Panc1 (cell line): ENCODE measurements at regions not wholly inside any gene's neighbourhood (a gene's known extent, or its start where the extent isn't known, plus 50 kb on each side); places are given as distances from the start of the nearest gene placed in this dataset.

ENCODE experiments used
- POLR2AphosphoS5 ChIP-seq: IDR thresholded peaks from 2 replicates; pipeline ENCODE4 v1.6.1; 2012; ENCODE audit warnings: mild to moderate bottlenecking, low read depth, low read length, moderate library complexity
- SIN3A ChIP-seq: IDR thresholded peaks from 2 replicates; pipeline ENCODE4 v1.6.1; 2012; ENCODE audit warnings: low read depth, mild to moderate bottlenecking, low read length, moderate library complexity, borderline replicate concordance; ENCODE audit not compliant: insufficient read depth
- TCF7L2 ChIP-seq: IDR thresholded peaks from 2 replicates; pipeline ENCODE4 v1.6.1; 2011; ENCODE audit warnings: mild to moderate bottlenecking, low read depth, low read length, inconsistent platforms
- TF ChIP-seq, protein P1 (sequence below): fragments of 450-650 bp; IDR thresholded peaks from 2 replicates; pipeline ENCODE4 v1.5.1; 2017; ENCODE audit warnings: mild to moderate bottlenecking
- TF ChIP-seq, protein P2 (sequence below), 2 experiments: IDR thresholded peaks; 2 replicates each; pipeline ENCODE4 v1.6.1; 2011 to 2012; ENCODE audit warnings: low read depth in 2 of 2, control low read depth in 1 of 2, low read length in 1 of 2, mild to moderate bottlenecking in 1 of 2, moderate library complexity in 1 of 2; ENCODE audit not compliant: insufficient read depth in 1 of 2

DNA sequence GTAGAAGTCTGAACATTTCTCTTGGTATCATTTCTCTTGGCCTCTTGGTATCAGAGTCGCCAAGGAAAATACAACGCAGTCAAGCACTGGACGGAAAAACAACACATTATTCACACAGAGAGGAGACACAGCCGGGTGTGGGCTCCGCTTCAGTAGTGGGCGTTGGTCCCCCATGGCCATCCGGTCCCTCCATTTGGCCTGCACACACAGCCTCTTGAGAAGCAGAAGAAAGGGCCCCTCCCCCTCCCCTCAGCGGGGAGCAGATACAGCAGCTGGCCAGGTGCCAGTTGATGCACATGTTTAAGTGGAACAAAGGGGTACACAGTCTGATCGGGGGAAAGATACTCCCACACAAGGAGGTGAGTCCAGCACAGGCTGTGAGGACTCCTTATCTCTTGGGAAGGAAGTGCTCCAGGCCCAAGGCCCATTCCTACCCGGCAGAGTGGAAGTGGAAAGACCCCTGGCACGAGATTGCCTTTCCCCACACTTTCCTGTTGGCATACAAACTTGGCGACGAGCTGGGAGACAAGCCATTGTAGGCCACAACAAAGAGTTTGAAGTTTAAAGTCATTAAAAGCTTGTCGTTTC is 311.3 kb downstream of the FAM72C start:
- TF ChIP-seq, protein P1, sequence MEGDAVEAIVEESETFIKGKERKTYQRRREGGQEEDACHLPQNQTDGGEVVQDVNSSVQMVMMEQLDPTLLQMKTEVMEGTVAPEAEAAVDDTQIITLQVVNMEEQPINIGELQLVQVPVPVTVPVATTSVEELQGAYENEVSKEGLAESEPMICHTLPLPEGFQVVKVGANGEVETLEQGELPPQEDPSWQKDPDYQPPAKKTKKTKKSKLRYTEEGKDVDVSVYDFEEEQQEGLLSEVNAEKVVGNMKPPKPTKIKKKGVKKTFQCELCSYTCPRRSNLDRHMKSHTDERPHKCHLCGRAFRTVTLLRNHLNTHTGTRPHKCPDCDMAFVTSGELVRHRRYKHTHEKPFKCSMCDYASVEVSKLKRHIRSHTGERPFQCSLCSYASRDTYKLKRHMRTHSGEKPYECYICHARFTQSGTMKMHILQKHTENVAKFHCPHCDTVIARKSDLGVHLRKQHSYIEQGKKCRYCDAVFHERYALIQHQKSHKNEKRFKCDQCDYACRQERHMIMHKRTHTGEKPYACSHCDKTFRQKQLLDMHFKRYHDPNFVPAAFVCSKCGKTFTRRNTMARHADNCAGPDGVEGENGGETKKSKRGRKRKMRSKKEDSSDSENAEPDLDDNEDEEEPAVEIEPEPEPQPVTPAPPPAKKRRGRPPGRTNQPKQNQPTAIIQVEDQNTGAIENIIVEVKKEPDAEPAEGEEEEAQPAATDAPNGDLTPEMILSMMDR = no peak
- TF ChIP-seq SIN3A (no peak), POLR2AphosphoS5 (no peak), TCF7L2 (no peak)
- TF ChIP-seq, protein P2, sequence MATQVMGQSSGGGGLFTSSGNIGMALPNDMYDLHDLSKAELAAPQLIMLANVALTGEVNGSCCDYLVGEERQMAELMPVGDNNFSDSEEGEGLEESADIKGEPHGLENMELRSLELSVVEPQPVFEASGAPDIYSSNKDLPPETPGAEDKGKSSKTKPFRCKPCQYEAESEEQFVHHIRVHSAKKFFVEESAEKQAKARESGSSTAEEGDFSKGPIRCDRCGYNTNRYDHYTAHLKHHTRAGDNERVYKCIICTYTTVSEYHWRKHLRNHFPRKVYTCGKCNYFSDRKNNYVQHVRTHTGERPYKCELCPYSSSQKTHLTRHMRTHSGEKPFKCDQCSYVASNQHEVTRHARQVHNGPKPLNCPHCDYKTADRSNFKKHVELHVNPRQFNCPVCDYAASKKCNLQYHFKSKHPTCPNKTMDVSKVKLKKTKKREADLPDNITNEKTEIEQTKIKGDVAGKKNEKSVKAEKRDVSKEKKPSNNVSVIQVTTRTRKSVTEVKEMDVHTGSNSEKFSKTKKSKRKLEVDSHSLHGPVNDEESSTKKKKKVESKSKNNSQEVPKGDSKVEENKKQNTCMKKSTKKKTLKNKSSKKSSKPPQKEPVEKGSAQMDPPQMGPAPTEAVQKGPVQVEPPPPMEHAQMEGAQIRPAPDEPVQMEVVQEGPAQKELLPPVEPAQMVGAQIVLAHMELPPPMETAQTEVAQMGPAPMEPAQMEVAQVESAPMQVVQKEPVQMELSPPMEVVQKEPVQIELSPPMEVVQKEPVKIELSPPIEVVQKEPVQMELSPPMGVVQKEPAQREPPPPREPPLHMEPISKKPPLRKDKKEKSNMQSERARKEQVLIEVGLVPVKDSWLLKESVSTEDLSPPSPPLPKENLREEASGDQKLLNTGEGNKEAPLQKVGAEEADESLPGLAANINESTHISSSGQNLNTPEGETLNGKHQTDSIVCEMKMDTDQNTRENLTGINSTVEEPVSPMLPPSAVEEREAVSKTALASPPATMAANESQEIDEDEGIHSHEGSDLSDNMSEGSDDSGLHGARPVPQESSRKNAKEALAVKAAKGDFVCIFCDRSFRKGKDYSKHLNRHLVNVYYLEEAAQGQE (IDR thresholded peaks at IDR 0.05; ENCODE audit: insufficient read depth in 1 of 2, low read depth in 2 of 2, low read length in 1 of 2) = no peak
